ENCODE measurements at regions not wholly inside any gene's neighbourhood (a gene's known extent, or its start where the extent isn't known, plus 50 kb on each side); places are given as distances from the start of the nearest gene placed in this dataset.

DNA sequence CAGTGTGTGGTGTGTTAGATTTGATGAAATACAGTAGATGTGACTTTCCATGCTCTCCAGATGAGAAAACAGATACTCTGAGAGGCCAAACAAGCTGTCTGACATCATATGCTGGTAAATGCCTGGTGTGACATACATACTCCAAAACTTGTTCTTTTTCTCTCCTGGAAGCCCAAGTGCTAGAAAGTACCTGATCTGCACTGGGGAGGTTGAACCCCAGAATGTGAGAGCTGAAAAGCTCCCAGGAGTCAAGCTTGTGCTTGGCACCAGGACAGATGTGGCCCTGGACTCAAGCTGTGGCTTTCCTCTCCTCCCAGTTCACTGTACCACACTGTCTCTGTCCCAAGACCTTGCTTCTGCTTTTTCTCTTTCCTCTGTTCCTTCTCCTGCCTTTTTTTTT lies 389.0 kb upstream of the USP24 start:
- DNase-seq = no peak
- no peak for TF ChIP-seq CTCF (IDR thresholded peaks at IDR 0.05; ENCODE audit: low read depth, low read length)
- no peaks in the 10 kb centered on the region for H3K27me3 ChIP-seq

DNA sequence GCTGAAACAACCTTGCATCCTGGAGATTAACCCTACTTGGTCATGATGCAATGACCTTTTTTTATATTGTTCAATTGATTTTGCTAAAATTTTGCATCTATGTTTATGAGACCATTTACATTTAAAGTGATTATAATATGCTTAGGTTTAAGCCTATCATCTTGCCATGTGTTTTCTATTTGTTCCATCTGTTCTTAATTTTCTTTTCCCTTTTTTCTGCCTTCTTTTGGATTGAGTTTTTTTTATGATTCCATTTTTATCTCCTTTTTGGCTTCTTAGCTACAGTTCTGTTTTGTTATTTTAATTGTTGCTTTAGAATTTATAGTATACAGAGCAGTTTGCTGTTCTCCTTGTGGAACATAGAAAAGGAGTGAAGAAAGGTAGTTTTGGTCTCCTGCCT lies 385.1 kb upstream of the USP24 start:
- Histone ChIP-seq H3K9me3 (no peaks in the 10 kb centered on the region), H3K27me3 (no peaks in the 10 kb centered on the region), H3K4me1 (no peaks in the 10 kb centered on the region), H3K4me3 (ENCODE audit: low read depth, low read length) (no peak overlapping the region), H3K36me3 (no peaks in the 10 kb centered on the region)
- no peak for TF ChIP-seq CTCF (IDR thresholded peaks at IDR 0.05; ENCODE audit: low read depth, low read length)
- DNase-seq = no peak

More for the DNA sequence above, 389.0 kb upstream of the USP24 start:
- Histone ChIP-seq H3K4me1 (no peaks in the 10 kb centered on the region), H3K36me3 (no peaks in the 10 kb centered on the region), H3K9me3 (no peaks in the 10 kb centered on the region), H3K4me3 (ENCODE audit: low read depth, low read length) (no peak overlapping the region)

DNA sequence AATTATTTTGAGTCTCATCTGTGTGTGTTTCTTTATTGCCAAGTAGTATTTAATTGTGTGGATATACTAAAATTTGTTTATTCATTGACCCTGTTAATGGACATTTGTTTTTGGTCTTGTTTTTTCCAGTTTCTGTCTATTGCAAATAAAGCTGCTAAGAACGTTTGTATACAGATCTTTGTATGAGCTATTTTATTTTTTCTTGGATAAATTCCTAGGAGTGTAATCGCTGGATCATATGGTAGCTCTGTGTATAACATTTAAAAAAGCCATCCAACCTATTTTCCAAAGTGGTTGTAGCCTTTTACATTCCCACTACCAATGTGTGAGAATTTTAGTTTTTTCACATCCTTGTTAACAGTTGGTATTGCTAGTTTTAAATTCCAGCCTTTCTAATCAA lies 382.7 kb upstream of the USP24 start:
- TF ChIP-seq CTCF (IDR thresholded peaks at IDR 0.05; ENCODE audit: low read depth, low read length) = no peak
- Histone ChIP-seq H3K4me1 (no peaks in the 10 kb centered on the region), H3K4me3 (ENCODE audit: low read depth, low read length) (no peak overlapping the region), H3K27me3 (no peaks in the 10 kb centered on the region), H3K9me3 (no peaks in the 10 kb centered on the region), H3K36me3 (no peaks in the 10 kb centered on the region)
- no peak for DNase-seq

GRCh38 chr1:55594701-55595100 lies 379.5 kb upstream of the USP24 start:
- no peak for DNase-seq
- Histone ChIP-seq H3K36me3 (no peaks in the 10 kb centered on the region), H3K4me1 (no peaks in the 10 kb centered on the region), H3K27me3 (no peaks in the 10 kb centered on the region), H3K9me3 (no peaks in the 10 kb centered on the region), H3K4me3 (ENCODE audit: low read depth, low read length) (no peak overlapping the region)
- no peak for TF ChIP-seq CTCF (IDR thresholded peaks at IDR 0.05; ENCODE audit: low read depth, low read length)

DNA sequence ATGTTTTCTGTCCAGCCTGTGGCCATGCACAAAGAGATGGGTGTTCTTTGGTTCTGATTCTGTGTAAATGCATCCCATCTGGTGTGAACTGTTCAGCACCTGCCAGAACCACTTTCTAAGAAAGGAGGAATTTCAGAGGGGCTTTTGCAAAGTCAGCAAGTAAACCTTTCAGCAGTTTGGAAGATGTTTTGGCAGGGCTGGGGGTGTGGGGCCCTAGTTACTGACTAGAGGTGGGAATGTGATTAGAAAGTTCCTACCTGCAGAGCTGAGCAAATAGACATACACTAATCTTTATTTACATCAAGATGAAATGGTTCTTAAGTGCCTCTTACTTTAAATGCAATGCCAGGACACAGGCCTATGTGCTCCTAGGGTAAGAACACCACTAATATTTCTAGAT lies 378.1 kb upstream of the USP24 start:
- Histone ChIP-seq H3K36me3 (no peaks in the 10 kb centered on the region), H3K27me3 (no peaks in the 10 kb centered on the region), H3K9me3 (no peaks in the 10 kb centered on the region), H3K4me1 (no peaks in the 10 kb centered on the region), H3K4me3 (ENCODE audit: low read depth, low read length) (no peak overlapping the region)
- no peak for DNase-seq
- no peak for TF ChIP-seq CTCF (IDR thresholded peaks at IDR 0.05; ENCODE audit: low read depth, low read length)

DNA sequence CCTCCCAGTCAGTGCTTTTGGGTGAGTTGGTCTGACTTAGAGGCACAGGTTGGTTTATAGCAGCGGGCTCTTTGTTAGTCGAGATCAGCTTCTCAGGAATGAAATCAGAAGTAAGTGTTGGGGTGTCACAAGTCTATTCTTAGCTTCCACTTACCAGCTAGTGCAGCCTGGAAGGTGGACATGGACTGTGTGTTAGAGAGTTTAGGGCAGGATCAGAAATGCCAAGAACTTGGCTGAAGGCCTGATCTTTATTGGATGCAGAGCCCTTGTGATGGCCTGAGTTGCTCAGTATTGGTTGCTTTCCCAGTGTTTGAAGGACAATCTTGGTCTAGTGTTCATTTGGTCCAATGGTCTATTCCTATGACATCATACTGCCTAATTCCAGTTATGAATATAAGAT lies 377.0 kb upstream of the USP24 start:
- H3K4me1 ChIP-seq = no peaks in the 10 kb centered on the region
- no peaks in the 10 kb centered on the region for H3K27me3 ChIP-seq
- H3K9me3 ChIP-seq = no peaks in the 10 kb centered on the region
- no peak for TF ChIP-seq CTCF (IDR thresholded peaks at IDR 0.05; ENCODE audit: low read depth, low read length)
- H3K36me3 ChIP-seq = no peaks in the 10 kb centered on the region
- H3K4me3 ChIP-seq (ENCODE audit: low read depth, low read length) = no peak overlapping the region
- DNase-seq = no peak
